Stomach (tissue), 4 donors: ENCODE measurements at regions not wholly inside any gene's neighbourhood (a gene's known extent, or its start where the extent isn't known, plus 50 kb on each side); places are given as distances from the start of the nearest gene placed in this dataset.

Experiments
- CTCF ChIP-seq, 7 experiments: fragments of 450-650 bp in 4 of 7; fragments of 200-600 bp in 3 of 7; sonication (generic) in 3 of 7; IDR thresholded peaks; one replicate each; pipeline ENCODE4 v1.5.1; 2016 to 2019; ENCODE audit warnings: antibody characterized with exemption in 7 of 7, control low read depth in 2 of 7, mild to moderate bottlenecking in 1 of 7
- EP300 ChIP-seq: sonication (generic); formaldehyde crosslinking; IDR thresholded peaks from one replicate; pipeline ENCODE4 v1.6.1; 2017; ENCODE audit warnings: antibody characterized with exemption
- POLR2A ChIP-seq, 4 donors: fragments of 450-650 bp; IDR thresholded peaks; one replicate each; pipeline ENCODE4 v1.6.1; 2016; ENCODE audit warnings: antibody characterized with exemption in 4 of 4, control low read depth in 2 of 4, mild to moderate bottlenecking in 1 of 4, moderate library complexity in 1 of 4
- POLR2AphosphoS5 ChIP-seq, 3 donors: sonication (generic); formaldehyde crosslinking; IDR thresholded peaks; one replicate each; pipeline ENCODE4 v1.6.1; 2016; ENCODE audit warnings: antibody characterized with exemption in 3 of 3

GRCh38 chr2:189276277-189276676 lies 96.7 kb upstream of the COL5A2 start:
- no peak for TF ChIP-seq CTCF (IDR thresholded peaks at IDR 0.05)
- TF ChIP-seq POLR2A (IDR thresholded peaks at IDR 0.05), result no peak
- TF ChIP-seq EP300, result no peak
- TF ChIP-seq POLR2AphosphoS5 (IDR thresholded peaks at IDR 0.05), result no peak
